HG03442 (cell line): ENCODE measurements at regions not wholly inside any gene's neighbourhood (a gene's known extent, or its start where the extent isn't known, plus 50 kb on each side); places are given as distances from the start of the nearest gene placed in this dataset.
A peak's percentile ranks its signal among the peaks of the same experiment; 100 is the strongest.
"Not testable (repeated sequence)": the region's sequence is repeated elsewhere in the genome, so short reads cannot be mapped to it uniquely, and the experiment has no call there.

Source experiments
- ATAC-seq: cut with Tn5 transposase; IDR thresholded peaks from one replicate; pipeline ENCODE4 v1.9.1; 2021; ENCODE audit warnings: mild to moderate bottlenecking, moderate library complexity; ENCODE audit not compliant: unreplicated experiment

GRCh38 chr3:6229778-6230410 is 631.0 kb upstream of the GRM7 start:
- ATAC-seq, result peak; percentile 53

- no peak for ATAC-seq
Measured at GRCh38 chr3:6242104-6242503, 618.8 kb upstream of the GRM7 start.

DNA sequence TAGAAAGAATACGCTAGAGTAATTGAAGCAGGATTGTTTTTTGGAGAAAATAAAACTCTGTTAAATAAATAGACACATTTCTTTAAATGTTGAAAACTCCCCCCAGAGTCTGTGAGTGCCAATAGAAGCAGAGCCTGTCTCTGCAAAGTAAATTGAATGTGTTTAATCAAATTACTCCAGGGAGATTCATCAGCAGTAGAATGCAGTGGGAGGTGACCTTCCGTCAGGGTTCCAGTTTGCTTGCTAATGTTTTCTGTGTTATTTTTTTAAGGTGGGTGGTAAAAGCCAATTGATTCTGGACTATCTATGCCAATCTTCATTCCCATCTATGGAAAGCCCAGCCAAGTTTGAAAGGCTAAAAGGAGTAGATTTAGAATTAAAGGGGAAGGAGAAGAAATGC is 612.4 kb upstream of the GRM7 start:
- ATAC-seq, result no peak

- ATAC-seq, result peak; percentile 45
Measured at GRCh38 chr3:6249679-6250078, 611.2 kb upstream of the GRM7 start.

DNA sequence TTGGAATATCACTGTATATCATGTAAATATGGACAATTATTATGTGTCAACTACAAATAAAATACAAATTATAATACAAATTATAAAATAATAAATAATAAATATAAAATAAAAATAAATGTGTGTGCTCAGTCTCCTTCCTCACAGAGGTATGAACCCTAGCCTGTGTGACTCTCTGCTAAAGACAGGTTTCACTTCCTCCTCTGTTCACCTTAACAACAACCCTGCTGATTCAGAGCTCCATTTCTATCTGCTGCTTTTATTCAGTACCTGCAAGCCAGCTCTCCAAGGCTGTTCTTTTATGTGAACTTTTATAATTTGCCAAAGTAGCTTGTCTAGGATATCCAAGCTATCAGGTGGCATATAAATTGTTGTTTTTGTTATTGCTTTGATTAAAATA is 610.7 kb upstream of the GRM7 start:
- ATAC-seq, result peak; percentile 99

- ATAC-seq, result no peak
Measured at GRCh38 chr3:6251612-6252400, 609.1 kb upstream of the GRM7 start.

- no peak for ATAC-seq
Measured at GRCh38 chr3:6254490-6254889, 606.4 kb upstream of the GRM7 start.

DNA sequence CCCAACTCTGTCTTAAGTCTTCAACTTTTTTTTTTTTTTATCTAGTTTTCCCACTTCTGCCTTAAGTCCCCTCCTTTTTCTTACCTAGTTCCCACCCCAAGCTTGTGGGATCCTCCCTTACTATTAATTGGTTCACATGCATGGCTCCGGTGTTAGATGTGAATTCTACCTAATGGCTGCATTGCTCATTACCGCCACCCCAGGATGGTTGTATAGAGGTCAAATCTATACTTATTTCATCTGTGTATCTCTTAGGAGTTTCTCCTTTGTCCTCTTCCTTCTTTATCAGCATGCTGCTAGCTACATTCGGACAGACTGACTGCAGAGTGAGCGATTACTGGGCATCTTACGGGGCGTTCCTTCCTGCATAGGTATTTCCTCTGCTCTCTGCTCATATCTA is 605.7 kb upstream of the GRM7 start:
- no peak for ATAC-seq

- peak; percentile 89 for ATAC-seq
Measured at GRCh38 chr3:6260551-6261191, 600.2 kb upstream of the GRM7 start.

DNA sequence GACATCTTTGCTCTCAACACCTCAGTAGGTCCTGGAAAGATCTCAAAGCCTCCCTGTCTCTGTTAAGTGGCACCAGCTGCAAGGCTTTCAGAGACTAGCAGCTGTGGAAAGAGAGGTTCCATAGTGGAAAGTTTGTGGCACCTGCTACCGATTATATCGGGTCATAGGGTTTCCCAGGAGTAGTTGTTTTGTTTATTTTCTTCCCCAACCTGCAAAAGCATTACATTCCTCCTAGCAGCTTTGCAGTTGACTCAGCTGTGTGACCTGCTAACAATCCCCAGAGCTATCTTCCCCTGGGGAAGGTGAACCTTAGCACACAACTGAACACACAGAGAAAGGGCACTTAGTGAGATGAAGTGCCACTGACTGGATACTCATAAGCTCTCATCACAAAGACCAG is 598.9 kb upstream of the GRM7 start:
- ATAC-seq, result no peak

GRCh38 chr3:6264036-6264435 is 596.9 kb upstream of the GRM7 start:
- no peak for ATAC-seq

DNA sequence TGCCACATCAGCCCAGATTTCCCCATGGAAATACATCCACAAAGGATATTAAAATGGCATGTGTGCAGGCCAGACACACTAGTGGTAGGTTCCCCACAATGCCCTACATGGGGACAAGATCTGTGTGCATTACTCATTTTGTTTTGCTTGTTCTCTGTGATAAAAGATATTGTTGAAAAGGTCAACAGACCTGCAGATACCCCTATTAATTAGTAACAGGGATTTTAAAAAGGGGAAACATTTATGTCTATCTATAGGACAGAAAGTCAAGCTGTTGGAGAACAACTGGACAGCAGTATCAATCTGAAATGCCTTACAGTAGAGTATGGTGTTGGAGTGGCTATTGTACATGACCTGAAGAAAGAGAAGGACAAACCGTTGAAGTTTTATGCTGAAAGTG is 596.0 kb upstream of the GRM7 start:
- no peak for ATAC-seq

GRCh38 chr3:6266135-6266534 is 594.8 kb upstream of the GRM7 start:
- no peak for ATAC-seq

DNA sequence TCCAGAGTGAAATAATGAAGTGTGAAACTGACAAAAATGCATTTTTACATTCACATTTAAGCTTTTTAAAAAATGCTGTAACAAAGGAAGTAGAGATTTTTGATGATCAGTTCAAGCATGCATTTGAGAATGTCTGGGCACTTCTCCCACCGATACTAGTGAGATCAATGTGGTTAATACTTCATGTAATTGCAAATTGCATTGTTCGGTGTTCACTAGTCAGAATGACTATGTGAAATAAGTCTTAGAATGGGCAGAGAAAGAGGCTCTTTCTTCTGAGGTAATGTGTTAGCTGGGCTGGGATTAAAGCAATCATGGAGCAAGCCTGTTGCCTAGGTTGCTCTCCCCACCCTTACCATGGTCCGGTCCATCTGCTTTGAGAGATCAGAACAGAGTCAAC is 587.0 kb upstream of the GRM7 start:
- no peak for ATAC-seq

DNA sequence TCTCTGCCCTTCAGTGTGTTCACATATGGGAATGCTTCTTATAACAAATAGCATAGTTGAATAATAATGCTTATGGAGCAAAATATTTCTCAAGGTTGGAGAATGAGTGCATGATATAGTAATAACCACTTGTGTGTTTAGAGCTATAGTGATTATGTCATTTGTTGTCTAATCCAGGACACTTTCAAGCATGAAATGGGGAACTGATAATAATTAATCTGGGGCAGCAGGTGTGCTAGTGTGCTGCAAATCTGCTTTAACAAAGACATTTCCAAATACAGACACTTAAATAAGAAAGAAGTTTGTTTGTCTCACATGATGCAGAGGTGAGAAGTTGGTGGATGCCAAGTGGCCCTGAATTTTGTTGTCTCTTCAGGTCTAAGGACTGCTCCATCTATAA is 579.3 kb upstream of the GRM7 start:
- ATAC-seq, result no peak

GRCh38 chr3:6282918-6283317 is 578.0 kb upstream of the GRM7 start:
- no peak for ATAC-seq

GRCh38 chr3:6287088-6287875 is 573.6 kb upstream of the GRM7 start:
- ATAC-seq, result no peak

DNA sequence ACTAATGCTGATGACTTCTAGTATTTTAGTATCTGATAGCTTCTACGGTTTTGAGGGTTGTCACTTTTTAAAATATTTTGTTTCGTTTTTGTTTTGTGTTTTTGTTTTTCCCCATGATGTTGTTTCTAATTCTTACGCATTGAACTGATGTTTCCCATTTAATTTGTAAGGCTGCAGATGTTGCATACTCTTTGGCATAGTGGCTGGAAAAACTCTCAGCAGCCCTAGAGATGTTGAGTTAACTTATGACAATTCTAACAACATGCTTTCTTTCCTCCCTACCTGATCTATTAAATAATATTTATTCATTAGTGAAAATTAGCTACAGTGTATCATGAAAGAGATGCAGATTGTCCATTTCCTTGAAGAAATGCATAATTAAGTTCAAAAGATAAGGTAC is 559.3 kb upstream of the GRM7 start:
- ATAC-seq, result no peak

- ATAC-seq, result no peak
Measured at GRCh38 chr3:6315906-6316305, 545.0 kb upstream of the GRM7 start.

DNA sequence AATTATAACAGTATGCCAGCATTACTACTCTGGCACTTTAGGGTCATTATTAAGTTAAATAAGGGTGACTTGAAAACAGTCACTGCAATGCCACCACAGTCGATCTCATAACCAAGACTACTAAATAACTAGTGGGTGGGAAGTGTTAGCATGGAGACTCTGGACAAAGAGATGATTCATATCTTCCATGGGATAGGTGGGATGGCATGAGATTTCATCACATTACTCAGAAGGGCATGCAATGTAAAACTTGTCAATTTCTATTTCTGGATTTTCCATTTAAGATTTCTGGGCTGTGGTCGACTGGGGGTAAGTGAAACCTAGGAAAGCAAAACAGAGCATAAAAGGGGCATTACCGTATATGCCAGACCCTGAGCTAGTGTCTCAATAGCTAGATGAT is 538.9 kb upstream of the GRM7 start:
- no peak for ATAC-seq

DNA sequence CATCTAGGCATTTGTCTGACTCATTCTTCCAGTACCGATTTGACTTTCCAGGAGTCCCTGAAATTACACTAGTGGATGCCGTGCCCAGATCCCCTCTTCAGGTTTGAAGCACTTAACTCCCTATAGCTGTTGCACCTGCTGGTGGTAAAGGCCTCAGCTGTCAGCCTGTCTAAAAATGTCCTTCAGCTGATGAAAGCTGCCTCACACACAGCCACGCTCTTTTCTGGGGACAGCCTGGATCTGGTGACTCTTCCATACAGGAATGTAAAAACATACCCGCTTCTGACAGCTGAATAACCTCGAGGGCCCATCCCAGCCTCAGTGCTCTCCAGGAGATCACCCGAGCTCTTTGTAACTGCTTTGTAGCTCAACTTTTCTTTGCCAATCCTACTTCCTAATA is 534.1 kb upstream of the GRM7 start:
- ATAC-seq, result no peak

- not testable (repeated sequence) for ATAC-seq
Measured at GRCh38 chr3:6340980-6341325, 520.0 kb upstream of the GRM7 start.
